T-helper 22 cell (primary cell): ENCODE measurements at regions not wholly inside any gene's neighbourhood (a gene's known extent, or its start where the extent isn't known, plus 50 kb on each side); places are given as distances from the start of the nearest gene placed in this dataset.
"Not testable (repeated sequence)": the region's sequence is repeated elsewhere in the genome, so short reads cannot be mapped to it uniquely, and the experiment has no call there.

Experiments used
- DNase-seq: peaks from one replicate; pipeline ENCODE4 v3.0.0-alpha.2; 2020; ENCODE audit warnings: low read depth

DNA sequence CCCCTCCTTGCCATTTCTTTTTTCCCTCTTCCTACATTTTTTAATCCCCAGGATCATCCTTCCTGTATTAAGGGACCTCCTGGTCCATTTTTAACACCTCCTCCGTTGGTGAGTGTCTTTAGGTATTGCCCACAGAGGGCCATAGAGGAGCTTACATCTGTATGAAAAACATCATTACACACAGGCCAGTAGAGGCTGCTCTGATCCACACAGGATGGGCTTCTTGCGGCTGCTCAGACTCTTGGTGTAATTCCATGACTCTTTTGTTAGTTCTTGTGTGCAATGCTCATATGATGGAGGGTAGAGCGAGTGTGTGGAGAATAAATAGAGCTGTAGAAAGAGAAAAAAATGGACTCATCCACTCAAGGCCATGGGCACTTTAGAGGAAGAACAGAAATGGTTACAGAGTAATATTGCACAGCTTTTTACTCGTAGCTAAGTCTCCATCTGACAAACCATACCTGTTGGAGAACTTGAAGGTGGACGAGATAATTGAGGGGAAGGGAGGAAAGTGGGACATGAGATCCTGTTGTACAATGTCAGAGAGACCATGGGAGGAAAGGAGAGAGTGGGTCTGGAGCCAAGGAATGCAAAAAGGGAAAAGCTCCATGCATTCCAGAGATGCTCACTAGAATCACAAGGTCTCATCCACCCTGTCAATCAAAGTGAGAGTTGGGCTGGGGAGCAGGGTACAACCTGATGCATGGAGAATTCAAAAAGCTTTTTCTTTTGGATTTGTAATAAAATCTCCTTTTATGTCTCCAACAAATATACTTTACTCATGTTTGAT lies 129.7 kb upstream of the TNP1 start:
- no peak for DNase-seq

DNA sequence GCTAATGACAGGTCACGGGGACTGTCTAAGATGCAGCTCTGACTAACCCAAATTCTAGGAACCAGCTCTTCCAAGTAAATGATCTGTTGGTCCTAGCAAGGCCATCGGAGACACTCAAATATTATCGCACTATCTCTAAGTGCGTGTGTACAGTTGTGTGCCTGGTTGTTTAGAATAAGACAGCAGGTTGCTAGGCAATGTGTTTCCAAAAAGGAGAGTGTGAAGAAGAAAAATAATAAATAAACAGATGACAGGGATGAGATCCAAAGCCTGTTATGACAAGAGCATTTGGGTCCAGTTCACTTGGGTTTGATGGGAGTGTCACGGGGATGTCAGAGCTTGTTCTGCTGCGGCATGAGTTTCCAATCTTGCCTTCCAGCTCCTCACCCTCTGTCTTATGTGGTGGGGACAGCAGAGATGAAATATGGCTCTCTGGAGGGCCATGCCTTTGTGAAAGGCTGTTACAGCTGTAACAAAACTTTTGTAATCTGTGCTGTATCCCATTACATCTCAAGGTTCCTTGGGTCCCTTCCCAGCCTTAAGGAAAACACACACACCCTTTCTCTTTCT lies 127.5 kb upstream of the TNP1 start:
- no peak for DNase-seq

DNA sequence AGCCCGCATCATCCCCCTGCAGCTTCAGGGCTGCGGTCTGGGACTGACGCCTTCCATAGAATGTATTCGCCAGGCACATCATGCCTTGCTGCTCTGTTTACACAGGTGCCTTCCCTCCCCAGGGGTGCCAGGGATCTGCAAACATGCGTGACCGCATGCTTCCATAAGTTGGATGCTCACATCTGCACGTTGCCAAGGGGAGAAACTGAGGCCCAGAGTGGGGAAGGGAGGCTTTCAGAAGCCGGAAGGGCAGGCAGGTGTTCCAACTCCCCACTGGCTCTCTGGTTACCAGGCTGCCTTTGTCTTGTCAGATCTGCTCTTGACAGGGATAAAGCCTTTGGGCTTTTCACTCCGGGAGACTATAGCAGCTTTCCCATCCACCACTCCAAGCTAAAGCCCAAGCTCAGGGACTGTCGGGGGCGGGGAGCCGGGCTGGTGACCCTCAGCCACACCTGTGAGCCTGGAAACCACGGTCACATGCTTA lies 125.8 kb upstream of the TNP1 start:
- no peak for DNase-seq

DNA sequence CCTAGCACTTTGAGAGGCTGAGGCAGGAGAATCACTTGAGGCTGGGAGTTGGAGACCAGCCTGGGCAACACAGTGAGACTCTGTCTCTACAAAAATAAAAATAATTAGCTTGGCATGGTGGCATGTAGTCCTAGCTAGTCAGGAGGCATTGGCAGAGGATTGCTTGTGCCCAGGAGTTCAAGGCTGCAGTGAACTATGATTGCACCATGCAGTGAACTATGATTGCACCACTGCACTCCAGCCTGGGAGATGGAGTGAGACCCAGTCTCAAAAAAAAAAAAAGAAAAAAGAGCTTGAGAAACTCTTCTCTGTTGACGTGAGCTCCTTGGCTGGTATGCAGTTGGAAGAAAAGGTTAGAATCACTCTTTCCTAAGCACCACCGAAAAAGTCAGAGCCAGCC lies 125.1 kb upstream of the TNP1 start:
- DNase-seq = no peak

DNA sequence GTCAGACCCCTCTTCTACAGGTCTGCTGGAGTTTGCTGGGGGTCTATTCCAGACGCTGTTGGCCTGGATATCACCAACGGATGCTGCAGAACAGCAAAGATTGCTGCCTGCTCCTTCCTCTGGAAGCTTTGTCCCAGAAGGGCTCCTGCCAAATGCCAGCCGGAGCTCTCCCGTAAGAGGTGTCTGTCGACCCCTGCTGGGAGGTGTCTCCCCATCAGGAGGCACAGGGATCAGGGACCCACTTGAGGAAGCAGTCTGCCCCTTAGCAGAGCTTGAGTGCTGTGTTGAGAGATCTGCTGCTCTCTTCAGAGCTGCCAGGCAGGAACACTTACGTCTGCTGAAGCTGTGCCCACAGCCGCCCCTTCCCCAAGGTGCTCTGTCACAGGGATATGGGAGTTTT lies 122.1 kb upstream of the TNP1 start:
- DNase-seq = not testable (repeated sequence)

DNA sequence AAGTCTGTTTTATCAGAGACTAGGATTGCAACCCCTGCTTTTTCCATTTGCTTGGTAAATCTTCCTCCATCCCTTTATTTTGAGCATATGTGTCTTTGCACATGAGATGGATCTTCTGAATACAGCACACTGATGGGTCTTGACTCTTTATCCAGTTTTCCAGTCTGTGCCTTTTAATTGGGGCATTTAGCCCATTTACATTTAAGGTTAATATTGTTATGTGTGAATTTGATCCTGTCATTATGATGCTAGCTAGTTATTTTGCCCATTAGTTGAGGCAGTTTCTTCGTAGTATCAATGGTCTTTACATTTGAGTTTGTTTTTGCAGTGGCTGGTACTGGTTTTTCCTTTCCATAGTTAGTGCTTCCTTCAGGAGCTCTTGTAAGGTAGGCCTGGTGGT lies 120.6 kb upstream of the TNP1 start:
- DNase-seq = not testable (repeated sequence)

DNA sequence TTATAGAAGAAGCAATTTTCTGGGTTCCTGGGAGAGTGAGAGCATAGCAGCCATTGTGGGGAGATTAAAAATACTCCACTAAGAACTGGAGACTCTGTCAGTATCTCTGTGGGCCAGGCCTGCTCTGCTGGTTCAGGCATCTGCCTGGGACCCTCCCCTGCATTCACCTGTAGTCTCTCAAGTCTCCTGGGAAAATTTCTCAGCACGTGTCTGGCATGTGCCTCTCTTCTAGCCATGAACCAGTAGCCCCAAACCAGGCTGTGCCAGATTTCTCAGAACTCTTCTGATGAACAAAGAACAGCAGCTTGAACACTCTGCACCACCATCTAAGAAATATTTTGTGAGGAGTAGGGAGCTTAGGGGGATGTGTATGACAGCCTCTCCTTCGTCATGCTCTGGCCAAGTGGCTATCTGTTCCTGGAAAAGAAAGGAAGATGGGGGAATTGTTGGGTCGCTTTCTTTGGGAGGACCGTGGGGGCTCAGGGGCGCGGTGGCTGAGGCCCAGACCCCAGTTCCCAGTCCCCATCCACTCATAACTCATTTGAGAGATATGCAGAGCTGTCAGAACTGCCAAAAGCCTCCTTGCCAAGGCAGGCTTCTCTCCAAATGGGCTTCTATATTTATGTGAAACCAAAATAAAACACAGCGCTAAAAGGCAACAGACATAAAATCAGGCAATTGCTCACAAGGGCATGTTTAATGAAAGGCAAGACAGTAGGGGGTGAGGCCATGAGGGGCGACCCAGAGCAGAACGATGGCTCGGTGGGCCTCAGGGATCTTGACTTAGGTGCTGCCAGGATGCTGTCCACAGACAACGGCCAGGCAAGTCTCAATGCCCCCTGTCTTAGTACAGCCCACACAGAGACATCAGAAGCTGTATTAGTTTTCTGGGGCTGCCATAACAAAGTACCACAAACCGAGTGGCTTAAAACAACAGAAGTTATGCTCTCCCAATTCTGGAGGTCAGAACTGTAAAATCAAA lies 114.7 kb upstream of the TNP1 start:
- no peak for DNase-seq

DNA sequence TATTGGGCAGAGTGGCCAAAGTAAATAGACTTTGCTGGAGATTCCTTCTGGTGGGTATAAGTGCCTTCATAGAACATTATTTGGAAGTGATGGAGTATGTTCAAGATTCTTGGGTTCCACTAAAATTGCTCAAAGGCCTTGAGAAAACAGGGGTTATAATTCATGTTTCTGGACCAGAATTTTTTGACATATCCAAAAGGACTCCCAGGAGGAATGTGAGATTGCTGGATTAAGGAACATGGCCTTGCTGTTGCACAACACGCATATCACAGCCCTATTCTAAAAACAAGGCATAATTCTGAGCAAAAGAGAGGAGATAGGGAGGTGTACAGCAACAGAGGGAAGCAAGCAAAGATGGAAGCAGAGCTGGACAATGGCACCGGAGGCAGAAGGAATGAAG lies 111.7 kb upstream of the TNP1 start:
- DNase-seq = no peak

DNA sequence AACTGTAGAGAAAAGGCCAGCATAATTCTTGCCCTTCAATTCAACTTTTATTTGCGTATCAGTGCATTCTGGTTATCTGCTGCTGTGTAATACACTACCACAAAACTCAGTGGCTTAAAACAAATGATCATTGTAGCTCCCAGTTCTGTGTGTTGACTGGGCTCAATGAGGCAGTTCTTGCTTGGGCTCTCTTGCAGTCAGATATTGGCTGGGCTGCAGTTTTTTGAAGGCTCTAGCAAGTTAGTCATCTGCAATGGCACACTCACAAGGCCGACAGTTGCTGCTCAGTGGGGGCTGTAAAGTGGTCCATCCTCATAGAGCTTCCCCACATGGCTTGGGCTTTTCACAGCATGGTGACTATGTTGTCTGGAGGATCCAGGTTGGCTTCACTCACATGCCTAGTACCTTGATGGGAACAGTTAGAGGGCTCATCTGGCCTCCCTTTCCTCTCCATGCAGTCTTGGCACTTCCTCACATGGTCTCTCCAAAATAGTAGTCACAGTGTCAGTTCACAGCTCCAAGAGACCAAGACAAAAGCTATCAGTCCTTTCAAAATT lies 110.6 kb upstream of the TNP1 start:
- no peak for DNase-seq

DNA sequence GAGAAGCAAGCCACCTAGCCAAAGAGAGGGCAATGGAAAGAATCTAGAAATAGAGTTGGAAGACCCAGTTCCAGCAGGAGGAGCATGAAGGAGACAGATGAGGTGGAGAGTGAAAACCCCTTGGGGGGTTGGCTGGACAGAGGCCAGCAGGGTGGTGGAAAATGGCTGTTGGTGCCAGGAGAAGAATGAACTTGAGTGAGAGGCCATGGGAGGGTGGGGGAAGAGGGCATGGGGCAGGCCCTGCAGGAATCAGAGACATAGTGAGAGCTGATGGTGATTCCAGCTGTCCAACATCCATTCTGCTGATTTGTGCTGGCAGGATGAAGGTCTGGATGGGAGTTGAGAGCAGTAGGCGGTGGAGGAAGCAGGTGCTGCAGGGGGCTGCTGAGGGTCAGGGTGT lies 108.0 kb upstream of the TNP1 start:
- no peak for DNase-seq

DNA sequence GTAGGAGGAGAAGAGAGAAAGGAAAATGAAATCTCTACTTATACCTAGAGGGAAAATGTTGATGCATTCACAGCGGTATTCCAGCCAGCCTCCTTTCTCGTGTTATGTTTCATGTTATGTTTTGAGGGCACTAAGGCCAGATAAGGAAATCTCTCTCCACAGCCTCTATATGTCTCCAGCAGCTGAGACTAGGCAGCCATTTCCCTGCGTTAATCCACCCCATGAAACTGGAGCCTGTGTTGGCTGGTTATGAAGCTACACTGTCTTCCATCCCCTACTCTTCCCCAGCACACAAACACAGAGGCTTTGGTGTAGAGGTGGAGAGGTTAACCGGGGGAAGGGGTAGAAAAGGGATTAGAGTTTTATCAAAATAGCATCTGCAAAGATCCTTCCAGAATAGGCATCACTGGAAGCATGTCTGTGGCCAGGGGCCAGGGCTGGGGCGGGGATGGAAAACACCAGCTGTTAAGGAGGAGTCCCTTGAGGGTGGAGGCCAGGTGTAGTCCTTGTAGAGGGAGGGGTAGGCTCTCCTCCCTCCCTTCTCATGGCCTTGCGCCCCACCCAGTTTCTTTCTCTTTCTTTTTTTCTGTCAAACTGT lies 100.9 kb upstream of the TNP1 start:
- DNase-seq = no peak

DNA sequence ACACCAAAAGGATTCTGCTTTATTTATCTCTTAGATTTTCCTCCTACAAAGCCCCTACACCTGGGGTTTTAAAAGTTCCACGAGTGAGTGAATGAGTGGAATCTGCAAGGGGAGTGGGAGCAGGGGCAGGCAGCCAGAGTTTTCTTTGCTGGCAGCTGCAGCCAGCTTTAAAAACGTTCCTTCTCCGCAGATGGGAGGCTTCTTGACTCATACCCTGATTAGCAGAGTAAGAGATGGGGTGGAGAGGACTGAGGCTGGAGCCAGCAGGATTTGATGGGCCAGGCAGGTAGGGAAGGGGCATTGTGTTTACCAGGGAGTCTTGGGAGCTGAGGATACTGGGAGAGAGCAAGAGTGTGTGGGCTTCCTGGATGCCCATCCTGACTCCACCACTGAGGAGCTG lies 99.6 kb upstream of the TNP1 start:
- no peak for DNase-seq

DNA sequence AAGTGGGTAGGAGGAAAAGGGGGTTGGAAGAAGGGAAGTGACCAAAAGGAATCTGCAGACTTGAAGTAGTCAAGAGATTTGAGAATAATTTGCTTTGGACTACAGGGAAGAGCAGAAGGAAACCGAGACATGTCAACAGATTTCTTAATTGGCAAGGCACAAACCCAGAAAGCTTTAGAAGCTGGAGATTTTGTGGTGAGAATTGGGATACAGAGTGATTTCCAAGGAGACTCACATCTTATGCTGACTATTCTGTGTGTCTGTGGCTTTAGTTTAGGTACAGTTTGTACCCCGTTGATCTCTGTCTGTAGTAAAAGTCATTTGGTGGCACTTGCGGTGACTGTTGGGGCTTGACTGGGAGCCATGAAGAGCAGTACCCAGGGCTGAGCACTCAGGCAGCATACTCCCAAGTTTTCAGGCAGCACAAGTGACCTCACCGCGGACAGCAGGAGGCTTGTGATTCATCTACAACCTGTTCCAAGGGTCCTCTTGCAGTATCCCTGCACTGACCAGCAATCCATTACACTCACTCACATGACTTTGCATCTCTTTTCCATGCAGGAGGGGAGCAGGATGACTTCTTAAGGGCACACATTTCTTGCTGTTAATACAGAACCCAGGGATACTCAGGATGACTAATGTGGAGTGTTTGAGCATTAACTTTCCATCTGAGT lies 97.1 kb upstream of the TNP1 start:
- no peak for DNase-seq

DNA sequence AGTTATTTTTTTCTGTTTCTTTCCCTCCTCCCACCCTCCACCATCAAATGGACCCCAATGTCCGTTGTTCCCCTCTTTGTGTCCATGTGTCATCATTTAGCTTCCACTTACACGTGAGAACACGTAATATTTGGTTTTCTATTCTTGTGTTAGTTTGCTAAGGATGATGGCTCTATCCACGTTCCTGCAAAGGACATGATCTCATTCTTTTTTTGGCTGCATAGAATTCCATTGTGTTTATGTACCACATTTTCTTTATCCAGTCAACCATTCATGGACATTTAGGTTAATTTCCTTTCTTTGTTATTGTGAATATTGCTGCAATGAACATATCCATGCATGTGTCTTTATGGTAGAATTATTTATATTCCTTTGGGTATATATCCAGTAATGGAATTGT lies 91.3 kb upstream of the TNP1 start:
- no peak for DNase-seq

DNA sequence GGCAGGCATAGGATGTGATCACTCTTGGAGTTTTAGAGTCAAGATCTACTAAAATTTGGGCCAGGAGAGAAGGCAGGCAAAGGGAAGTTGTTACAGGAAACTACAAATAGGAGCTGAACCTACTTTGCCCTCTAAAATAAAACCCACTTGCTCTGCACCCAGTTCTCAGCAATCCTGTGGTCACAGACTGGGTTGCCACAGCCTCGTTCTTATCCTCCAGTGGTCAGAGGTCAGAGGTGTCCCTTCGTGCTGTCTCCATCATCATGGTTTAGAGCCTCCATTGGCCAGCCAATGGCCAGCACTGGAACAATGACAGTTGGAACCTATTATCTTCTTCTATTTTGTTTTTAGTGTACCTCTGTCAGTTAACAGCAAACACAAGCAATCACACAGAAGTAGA lies 90.7 kb upstream of the TNP1 start:
- DNase-seq = no peak

DNA sequence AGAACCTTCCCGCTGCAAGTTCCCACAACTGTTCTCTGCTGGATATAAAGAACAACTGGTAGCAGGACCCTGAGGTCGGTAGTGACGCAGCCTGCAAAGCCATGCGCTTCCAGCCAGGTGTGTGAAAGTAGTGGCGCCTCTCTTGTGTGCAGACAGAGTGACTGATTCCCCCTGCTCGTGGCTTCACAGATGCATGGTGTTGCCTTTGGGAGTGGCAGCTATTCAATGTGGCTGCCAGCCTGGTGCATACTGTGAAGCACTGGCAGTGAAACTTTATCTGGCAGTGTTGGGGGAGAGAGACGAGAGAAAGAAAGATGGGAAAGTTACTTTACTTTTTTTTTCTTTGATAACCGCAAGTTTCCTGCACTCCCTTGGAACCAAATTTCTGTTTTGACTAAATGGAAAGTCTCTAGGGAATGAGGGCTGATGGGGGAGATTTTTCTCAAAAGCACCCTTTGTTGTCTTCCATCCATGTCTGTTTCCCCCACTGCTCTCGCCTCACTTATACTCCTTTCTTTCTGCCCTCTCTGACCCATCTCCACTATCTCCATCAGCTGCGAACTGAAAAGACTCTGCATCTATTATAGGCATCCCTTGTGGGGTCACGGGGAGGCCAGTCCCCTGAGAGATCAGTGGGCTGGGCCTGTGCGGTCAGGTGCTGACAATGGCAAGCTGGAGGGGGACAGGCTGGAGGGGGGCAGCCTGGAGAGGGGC lies 90.0 kb upstream of the TNP1 start:
- DNase-seq = no peak

DNA sequence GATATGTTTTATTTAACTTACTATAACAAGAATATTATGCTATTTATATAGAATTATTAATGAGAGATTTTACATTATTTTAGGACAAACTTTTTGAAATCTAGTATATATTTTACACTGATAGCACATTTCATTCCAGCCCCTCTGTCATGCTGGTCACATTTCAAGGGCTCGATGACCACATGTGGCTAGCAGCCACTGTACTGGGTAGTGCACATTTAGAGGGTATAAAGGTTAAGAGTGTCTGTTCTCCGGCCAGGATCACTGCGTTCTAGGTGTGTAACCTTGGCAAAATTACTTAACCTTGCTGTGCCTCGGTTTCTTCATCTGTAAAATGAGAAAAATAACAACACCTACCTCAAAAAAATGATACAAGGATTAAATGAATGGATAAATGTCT lies 87.2 kb upstream of the TNP1 start:
- DNase-seq = no peak

DNA sequence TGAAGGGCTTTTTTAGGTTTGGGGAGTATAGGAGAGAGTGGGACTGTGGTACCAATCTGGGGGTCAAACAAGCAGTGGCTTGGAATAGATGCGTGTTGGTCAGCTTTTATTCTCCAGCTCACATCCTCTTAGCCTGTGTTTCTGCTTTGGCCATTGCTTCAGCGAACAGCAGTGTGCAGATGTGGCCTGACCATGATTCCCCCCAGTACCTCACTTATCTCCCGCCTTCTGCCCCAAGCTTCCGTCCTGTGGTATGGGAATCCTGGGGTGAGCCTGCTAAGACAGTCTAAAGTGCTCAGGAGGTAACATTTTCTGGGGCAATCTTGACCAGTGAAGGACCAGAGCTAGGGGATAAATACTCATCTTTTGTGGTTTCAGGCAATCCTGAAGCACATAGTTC lies 84.9 kb upstream of the TNP1 start:
- no peak for DNase-seq

DNA sequence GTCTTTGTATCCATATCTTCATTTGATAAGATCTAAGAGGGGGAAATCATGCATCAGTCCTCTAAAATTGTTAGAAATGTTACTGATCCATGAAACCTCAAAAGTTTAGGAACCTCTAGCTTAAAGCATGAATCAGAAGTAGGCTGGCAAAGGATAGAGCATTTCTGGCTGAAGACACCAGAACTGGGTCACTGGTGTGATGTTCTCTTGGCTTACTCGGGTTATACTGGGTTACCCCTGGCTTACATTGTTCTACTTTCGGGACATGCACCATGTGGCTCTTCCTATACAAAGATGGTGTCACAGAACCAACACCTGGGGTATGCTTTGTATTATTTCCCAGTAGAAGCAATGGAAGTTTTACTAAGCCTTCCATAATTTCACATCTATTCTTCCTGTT lies 83.2 kb upstream of the TNP1 start:
- no peak for DNase-seq

DNA sequence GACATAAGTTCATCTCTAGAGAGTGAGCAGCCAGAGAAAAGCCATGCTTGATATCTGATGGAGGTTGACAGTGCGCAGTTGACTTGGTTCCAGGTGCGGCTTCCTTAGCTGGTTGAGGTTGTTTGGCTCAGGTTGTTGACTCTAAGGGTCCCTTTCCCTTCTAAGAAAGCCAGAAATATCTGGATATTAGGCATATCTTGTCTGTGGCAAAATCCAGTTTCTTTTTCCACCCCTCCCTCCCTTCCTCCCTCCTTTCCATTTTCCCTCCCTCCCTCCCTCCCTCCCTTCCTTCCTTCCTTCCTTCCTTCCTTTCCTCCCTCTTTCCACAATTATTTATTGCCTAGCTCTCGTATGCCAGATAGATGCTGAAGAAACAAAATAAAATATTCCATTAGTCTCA lies 82.6 kb upstream of the TNP1 start:
- DNase-seq = no peak

DNA sequence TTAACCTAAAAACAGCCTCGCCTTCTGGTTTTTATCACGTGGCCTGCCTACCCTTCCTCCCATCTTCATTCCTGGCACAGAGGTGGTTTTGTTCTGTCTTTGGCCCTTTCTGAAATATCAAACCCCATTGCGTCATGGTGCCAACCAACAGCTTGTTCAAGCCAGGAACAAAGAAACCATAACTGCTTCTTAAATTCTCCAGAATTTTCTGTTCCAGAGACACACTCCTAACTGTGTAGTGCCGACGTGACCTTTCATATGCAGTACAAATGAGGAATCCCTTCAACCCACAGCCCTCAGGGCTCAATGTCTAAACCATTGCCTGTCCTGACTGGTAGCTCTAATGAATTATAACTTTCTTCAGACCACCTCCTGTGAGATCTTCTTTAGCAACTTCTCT lies 82.2 kb upstream of the TNP1 start:
- DNase-seq = no peak
